GM12878 (cell line): ENCODE measurements at regions not wholly inside any gene's neighbourhood (a gene's known extent, or its start where the extent isn't known, plus 50 kb on each side); places are given as distances from the start of the nearest gene placed in this dataset.

Experiments
- RAD21 ChIP-seq: IDR thresholded peaks from 2 replicates; pipeline ENCODE4 v1.6.1; 2011; ENCODE audit warnings: mild to moderate bottlenecking, low read depth, low read length, moderate library complexity; ENCODE audit not compliant: insufficient read depth
- SMC3 ChIP-seq: IDR thresholded peaks from 2 replicates; pipeline ENCODE4 v1.6.1; 2011; ENCODE audit warnings: low read length, improper control_type of control experiment, borderline replicate concordance
- SRF ChIP-seq, 2 experiments: IDR thresholded peaks; 2 replicates each; pipeline ENCODE4 v1.6.1; 2011; ENCODE audit warnings: low read depth in 2 of 2, low read length in 2 of 2, mild to moderate bottlenecking in 1 of 2, moderate library complexity in 1 of 2
- YY1 ChIP-seq: IDR thresholded peaks from 2 replicates; pipeline ENCODE4 v1.6.1; 2011; ENCODE audit warnings: low read depth, mild to moderate bottlenecking, low read length
- ZNF274 ChIP-seq: IDR thresholded peaks from one replicate; pipeline ENCODE4 v1.8.0; 2011; ENCODE audit not compliant: insufficient read length, insufficient read depth

- TF ChIP-seq SRF (IDR thresholded peaks at IDR 0.05; ENCODE audit: low read depth in 2 of 2, low read length in 2 of 2): no peak
- TF ChIP-seq RAD21: no peak
- TF ChIP-seq SMC3: no peak
- no peak for TF ChIP-seq YY1
- no peak for TF ChIP-seq ZNF274
Observed at GRCh38 chr10:105981679-105982078, 1182.8 kb downstream of the SORCS1 start.
